ENCODE measurements at regions not wholly inside any gene's neighbourhood (a gene's known extent, or its start where the extent isn't known, plus 50 kb on each side); places are given as distances from the start of the nearest gene placed in this dataset.

DNA sequence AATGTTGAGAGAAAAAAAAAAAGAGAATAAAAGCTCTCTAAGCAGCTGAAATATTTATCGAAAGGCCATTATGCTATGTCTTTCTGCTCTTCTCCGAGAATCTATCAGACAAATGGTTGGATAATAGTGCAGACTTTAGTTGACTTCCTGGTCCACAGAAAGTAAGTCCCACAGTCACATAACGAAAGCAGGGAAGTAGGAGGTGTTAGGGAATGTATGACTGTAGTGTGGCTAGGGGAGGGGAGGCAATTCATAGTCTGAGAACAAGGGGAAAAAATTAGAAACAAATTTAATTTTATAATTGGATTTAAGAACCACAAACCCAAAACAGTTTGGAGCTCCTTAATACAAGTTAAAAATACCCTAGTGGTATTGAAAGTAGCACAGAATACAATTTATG lies 79.7 kb upstream of the VEGFC start:
- no peak overlapping the region for H3K4me2 ChIP-seq (ENCODE audit: low read length)
- TF ChIP-seq, protein P1, sequence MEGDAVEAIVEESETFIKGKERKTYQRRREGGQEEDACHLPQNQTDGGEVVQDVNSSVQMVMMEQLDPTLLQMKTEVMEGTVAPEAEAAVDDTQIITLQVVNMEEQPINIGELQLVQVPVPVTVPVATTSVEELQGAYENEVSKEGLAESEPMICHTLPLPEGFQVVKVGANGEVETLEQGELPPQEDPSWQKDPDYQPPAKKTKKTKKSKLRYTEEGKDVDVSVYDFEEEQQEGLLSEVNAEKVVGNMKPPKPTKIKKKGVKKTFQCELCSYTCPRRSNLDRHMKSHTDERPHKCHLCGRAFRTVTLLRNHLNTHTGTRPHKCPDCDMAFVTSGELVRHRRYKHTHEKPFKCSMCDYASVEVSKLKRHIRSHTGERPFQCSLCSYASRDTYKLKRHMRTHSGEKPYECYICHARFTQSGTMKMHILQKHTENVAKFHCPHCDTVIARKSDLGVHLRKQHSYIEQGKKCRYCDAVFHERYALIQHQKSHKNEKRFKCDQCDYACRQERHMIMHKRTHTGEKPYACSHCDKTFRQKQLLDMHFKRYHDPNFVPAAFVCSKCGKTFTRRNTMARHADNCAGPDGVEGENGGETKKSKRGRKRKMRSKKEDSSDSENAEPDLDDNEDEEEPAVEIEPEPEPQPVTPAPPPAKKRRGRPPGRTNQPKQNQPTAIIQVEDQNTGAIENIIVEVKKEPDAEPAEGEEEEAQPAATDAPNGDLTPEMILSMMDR (conservative IDR thresholded peaks at IDR 0.05; ENCODE audit: low read length): no peak
- no peak for TF ChIP-seq EZH2phosphoT487 (IDR thresholded peaks at IDR 0.05; ENCODE audit: borderline replicate concordance, low read depth, low read length)
- CTCF ChIA-PET (ENCODE audit: unreplicated experiment): no interaction called here
- no peak for DNase-seq (ENCODE audit: low spot score)
- no peak overlapping the region for H2AFZ ChIP-seq (ENCODE audit: low read length)
- POLR2A ChIA-PET: interaction anchor here (0.5 to 0.7 kb wide), 4 partner anchors 50 to 322 kb away, joined by 3 read pairs; no protein-coding TSS in a partner anchor
- H3K4me1 ChIP-seq (ENCODE audit: insufficient read depth, low read length, poor library complexity, severe bottlenecking): no peaks in the 10 kb centered on the region
- no peaks in the 10 kb centered on the region for H4K20me1 ChIP-seq (ENCODE audit: insufficient read depth, low read length)
- no peaks in the 10 kb centered on the region for H3K9me3 ChIP-seq (ENCODE audit: low read length)
- no peak overlapping the region for H3K27ac ChIP-seq (ENCODE audit: low read depth, low read length, poor library complexity, severe bottlenecking)
- no peaks in the 10 kb centered on the region for H3K9me2 ChIP-seq (ENCODE audit: insufficient read depth, low read length)
- no peak overlapping the region for H3K4me3 ChIP-seq (ENCODE audit: low read depth, low read length, poor library complexity, severe bottlenecking)
- H3K79me2 ChIP-seq (ENCODE audit: insufficient read depth, low read depth, low read length): no peaks in the 10 kb centered on the region
- intact Hi-C loops (cut with micrococcal nuclease; ENCODE audit: unreplicated experiment): no loop called here
- H3K36me3 ChIP-seq (ENCODE audit: insufficient read depth, low read length): no peaks in the 10 kb centered on the region
- no TSS peak for BruUV-seq (replicated peaks)

DNA sequence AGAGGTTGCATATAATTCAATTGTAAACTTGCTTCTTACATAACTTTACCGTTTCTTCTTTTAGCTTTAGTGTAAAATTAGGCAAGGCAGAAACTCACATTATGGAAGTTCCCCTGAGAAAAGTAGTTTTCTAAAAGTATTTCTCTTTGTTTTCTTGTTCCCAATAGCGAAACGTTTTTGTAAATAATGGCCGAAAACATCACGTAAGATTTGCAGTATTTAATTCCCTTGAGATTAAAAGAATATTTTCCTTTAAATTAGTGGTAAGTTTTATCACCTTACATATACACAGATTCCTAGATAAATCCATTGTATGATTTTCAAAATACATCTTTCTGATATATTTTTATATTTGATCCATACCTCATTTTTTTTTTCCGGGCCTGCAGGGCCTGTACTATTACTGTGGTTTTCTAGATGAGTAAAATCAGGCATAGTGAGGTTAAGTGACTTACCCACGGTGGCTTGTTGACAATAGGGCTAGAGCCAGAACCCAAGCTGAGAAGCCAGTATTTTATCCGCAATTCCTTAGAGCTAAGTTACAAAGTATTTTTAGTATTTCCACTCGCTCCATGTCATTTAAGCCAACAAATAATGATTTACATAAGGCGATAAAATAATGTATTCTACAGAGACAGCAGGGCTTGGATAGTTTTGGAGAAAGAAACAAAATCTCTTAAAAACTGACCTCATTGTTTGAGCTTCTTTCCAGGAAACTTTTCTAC lies 82.2 kb upstream of the VEGFC start:
- Histone ChIP-seq H3K4me1 (ENCODE audit: insufficient read depth, low read length, poor library complexity, severe bottlenecking) (no peaks in the 10 kb centered on the region), H2AFZ (ENCODE audit: low read length) (no peak overlapping the region), H3K79me2 (ENCODE audit: insufficient read depth, low read depth, low read length) (no peaks in the 10 kb centered on the region), H4K20me1 (ENCODE audit: insufficient read depth, low read length) (no peaks in the 10 kb centered on the region), H3K27ac (ENCODE audit: low read depth, low read length, poor library complexity, severe bottlenecking) (no peak overlapping the region), H3K9me2 (ENCODE audit: insufficient read depth, low read length) (no peaks in the 10 kb centered on the region), H3K4me3 (ENCODE audit: low read depth, low read length, poor library complexity, severe bottlenecking) (no peak overlapping the region), H3K36me3 (ENCODE audit: insufficient read depth, low read length) (no peaks in the 10 kb centered on the region), H3K9me3 (ENCODE audit: low read length) (no peaks in the 10 kb centered on the region), H3K4me2 (ENCODE audit: low read length) (no peak overlapping the region)
- no peak for TF ChIP-seq EZH2phosphoT487 (IDR thresholded peaks at IDR 0.05; ENCODE audit: borderline replicate concordance, low read depth, low read length)
- TF ChIP-seq, protein P1 (conservative IDR thresholded peaks at IDR 0.05; ENCODE audit: low read length): no peak
- ChIA-PET POLR2A (no interaction called here), CTCF (ENCODE audit: unreplicated experiment) (no interaction called here)
- no TSS peak for BruUV-seq (replicated peaks)
- DNase-seq (ENCODE audit: low spot score): no peak
- intact Hi-C loops (cut with micrococcal nuclease; ENCODE audit: unreplicated experiment): no loop called here

DNA sequence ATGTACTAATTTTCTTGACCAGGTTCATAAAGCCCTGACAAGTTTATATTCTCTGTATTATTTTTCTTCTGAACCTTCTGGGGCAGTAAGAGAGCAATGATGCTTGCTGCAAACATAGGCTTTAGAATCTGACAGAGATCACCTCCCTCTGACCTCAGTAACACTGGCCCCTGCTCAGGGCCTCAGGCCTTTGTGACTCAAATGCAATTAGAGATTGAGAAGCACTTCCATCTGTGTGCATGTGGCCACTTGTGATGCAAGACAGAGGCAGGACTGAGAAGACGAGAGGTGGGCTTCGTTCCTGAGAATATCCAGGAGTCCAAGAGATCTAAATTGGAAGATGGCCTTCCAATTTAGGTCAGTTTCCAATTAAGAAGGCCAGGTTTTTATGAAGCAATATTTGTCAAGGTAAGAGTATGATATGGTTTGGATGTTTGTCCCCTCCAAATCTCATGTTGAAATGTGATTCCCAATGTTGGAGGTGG lies 82.8 kb upstream of the VEGFC start:
- ChIA-PET CTCF (ENCODE audit: unreplicated experiment) (no interaction called here), POLR2A (no interaction called here)
- intact Hi-C loops (cut with micrococcal nuclease; ENCODE audit: unreplicated experiment): no loop called here
- Histone ChIP-seq H3K27ac (ENCODE audit: low read depth, low read length, poor library complexity, severe bottlenecking) (no peak overlapping the region), H3K4me3 (ENCODE audit: low read depth, low read length, poor library complexity, severe bottlenecking) (no peak overlapping the region), H3K9me3 (ENCODE audit: low read length) (no peaks in the 10 kb centered on the region), H4K20me1 (ENCODE audit: insufficient read depth, low read length) (no peaks in the 10 kb centered on the region), H3K4me1 (ENCODE audit: insufficient read depth, low read length, poor library complexity, severe bottlenecking) (no peaks in the 10 kb centered on the region), H3K36me3 (ENCODE audit: insufficient read depth, low read length) (no peaks in the 10 kb centered on the region), H3K4me2 (ENCODE audit: low read length) (no peak overlapping the region), H3K79me2 (ENCODE audit: insufficient read depth, low read depth, low read length) (no peaks in the 10 kb centered on the region), H2AFZ (ENCODE audit: low read length) (no peak overlapping the region), H3K9me2 (ENCODE audit: insufficient read depth, low read length) (no peaks in the 10 kb centered on the region)
- no peak for DNase-seq (ENCODE audit: low spot score)
- TF ChIP-seq, protein P1 (conservative IDR thresholded peaks at IDR 0.05; ENCODE audit: low read length): no peak
- TF ChIP-seq EZH2phosphoT487 (IDR thresholded peaks at IDR 0.05; ENCODE audit: borderline replicate concordance, low read depth, low read length): no peak
- BruUV-seq (replicated peaks): no TSS peak
